ENCODE measurements at regions not wholly inside any gene's neighbourhood (a gene's known extent, or its start where the extent isn't known, plus 50 kb on each side); places are given as distances from the start of the nearest gene placed in this dataset.

DNA sequence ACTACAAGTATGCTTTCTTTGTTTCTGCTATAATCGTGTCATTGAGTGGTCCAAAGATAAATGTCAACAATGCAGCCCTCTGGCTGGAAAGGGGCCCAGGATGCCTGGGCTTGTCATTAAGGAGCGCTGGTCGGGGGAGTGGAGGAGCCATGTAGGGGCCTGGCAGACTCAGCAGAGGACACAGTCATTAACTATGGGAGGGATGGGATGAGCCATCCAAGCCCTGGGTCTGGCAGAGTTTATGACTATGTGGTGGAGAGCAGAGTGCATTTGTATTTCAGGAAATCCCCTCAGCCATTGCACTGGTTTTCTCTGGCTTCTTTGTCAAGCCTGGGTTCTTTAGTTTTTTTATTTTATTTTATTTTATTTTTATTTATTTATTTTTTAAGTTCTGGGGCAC is 243.1 kb downstream of the C12orf75 start:
- Histone ChIP-seq H3K9me3 (replicated peaks in 1 of 2; ENCODE audit: control insufficient read depth in 1 of 2, insufficient read depth in 1 of 2, low read length in 2 of 2) (no peaks in the 10 kb centered on the region), H4K20me1 (ENCODE audit: insufficient read depth, low read length) (no peaks in the 10 kb centered on the region), H3K4me2 (replicated peaks; ENCODE audit: extremely low read depth, low read length, poor library complexity, severe bottlenecking) (no peak overlapping the region), H3K27ac (ENCODE audit: low read depth in 1 of 2, low read length in 2 of 2) (no peak overlapping the region), H3K36me3 (replicated peaks in 1 of 2; ENCODE audit: control insufficient read depth in 1 of 2, insufficient read depth in 2 of 2, low read length in 2 of 2) (no peaks in the 10 kb centered on the region), H3K27me3 (ENCODE audit: control insufficient read depth in 2 of 2, insufficient read depth in 2 of 2, low read length in 2 of 2) (no peaks in the 10 kb centered on the region), H3K4me1 (ENCODE audit: control insufficient read depth in 1 of 2, insufficient read depth in 2 of 2, low read length in 2 of 2) (no peaks in the 10 kb centered on the region), H3K79me2 (ENCODE audit: insufficient read depth, low read length) (no peaks in the 10 kb centered on the region), H3K9ac (ENCODE audit: insufficient read depth, low read length, poor library complexity, severe bottlenecking) (no peak overlapping the region), H2AFZ (ENCODE audit: insufficient read depth, low read depth, low read length, poor library complexity, severe bottlenecking) (no peak overlapping the region), H3K4me3 (replicated peaks in 1 of 3; ENCODE audit: low read depth in 2 of 3, low read length in 3 of 3) (no peak overlapping the region)
- WGBS (ENCODE audit: insufficient coverage): 87% methylated on average over 3 of the region's 3 CpGs
- Mint-ChIP-seq H3K27me3 (ENCODE audit: low read depth in 3 of 3) (peaks cover 0 to 7% (median 2%) of the 10 kb centered on the region in 3 donors), H3K36me3 (no peaks in the 10 kb centered on the region), H3K4me1 (no peaks in the 10 kb centered on the region), H3K4me3 (no peak overlapping the region), H3K27ac (peak overlapping the region in 1 of 7 donors; percentile 3), H3K9me3 (peaks cover 1 to 5% (median 4%) of the 10 kb centered on the region in 7 donors)
- intact Hi-C loops (cut with micrococcal nuclease): no loop called here
- TF ChIP-seq, protein P1, sequence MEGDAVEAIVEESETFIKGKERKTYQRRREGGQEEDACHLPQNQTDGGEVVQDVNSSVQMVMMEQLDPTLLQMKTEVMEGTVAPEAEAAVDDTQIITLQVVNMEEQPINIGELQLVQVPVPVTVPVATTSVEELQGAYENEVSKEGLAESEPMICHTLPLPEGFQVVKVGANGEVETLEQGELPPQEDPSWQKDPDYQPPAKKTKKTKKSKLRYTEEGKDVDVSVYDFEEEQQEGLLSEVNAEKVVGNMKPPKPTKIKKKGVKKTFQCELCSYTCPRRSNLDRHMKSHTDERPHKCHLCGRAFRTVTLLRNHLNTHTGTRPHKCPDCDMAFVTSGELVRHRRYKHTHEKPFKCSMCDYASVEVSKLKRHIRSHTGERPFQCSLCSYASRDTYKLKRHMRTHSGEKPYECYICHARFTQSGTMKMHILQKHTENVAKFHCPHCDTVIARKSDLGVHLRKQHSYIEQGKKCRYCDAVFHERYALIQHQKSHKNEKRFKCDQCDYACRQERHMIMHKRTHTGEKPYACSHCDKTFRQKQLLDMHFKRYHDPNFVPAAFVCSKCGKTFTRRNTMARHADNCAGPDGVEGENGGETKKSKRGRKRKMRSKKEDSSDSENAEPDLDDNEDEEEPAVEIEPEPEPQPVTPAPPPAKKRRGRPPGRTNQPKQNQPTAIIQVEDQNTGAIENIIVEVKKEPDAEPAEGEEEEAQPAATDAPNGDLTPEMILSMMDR (IDR thresholded peaks at IDR 0.05): no peak
- no peak for DNase-seq

DNA sequence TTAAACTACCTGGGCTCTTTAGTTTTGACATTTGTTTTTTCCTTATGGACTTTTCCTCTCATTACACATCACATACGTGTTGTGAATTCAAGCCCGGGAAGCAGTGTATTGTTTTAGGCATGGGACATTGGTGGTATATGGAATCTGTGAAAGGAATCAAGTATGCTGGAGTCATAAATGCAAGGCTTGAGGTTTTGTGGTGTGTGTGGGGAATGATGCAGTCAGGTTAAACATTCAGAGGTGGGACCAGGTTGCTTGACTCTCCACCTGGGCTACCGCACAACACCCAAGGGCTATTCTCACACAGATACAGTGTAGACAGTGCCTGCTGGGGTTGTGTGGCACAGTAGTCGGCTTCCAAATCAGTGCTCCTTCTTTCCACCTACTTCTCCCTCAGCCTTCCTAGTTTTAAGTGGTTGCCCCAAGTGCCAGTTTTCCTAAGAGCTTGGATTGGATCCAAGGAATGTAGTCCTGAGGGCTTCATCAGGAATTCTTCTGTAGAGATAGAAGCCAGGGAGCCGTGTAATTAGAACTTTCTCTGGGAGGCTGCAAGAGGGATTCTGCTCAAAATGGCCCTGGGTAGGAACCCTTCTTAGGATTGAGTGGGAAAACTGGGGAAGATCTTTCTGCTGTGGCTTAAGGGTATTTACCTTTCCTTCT is 243.7 kb downstream of the C12orf75 start:
- Histone ChIP-seq H3K9ac (ENCODE audit: insufficient read depth, low read length, poor library complexity, severe bottlenecking) (no peak overlapping the region), H3K27ac (ENCODE audit: low read depth in 1 of 2, low read length in 2 of 2) (no peak overlapping the region), H3K27me3 (ENCODE audit: control insufficient read depth in 2 of 2, insufficient read depth in 2 of 2, low read length in 2 of 2) (no peaks in the 10 kb centered on the region), H3K9me3 (replicated peaks in 1 of 2; ENCODE audit: control insufficient read depth in 1 of 2, insufficient read depth in 1 of 2, low read length in 2 of 2) (no peaks in the 10 kb centered on the region), H2AFZ (ENCODE audit: insufficient read depth, low read depth, low read length, poor library complexity, severe bottlenecking) (no peak overlapping the region), H3K4me1 (ENCODE audit: control insufficient read depth in 1 of 2, insufficient read depth in 2 of 2, low read length in 2 of 2) (no peaks in the 10 kb centered on the region), H3K36me3 (replicated peaks in 1 of 2; ENCODE audit: control insufficient read depth in 1 of 2, insufficient read depth in 2 of 2, low read length in 2 of 2) (no peaks in the 10 kb centered on the region), H3K79me2 (ENCODE audit: insufficient read depth, low read length) (no peaks in the 10 kb centered on the region), H3K4me3 (replicated peaks in 1 of 3; ENCODE audit: low read depth in 2 of 3, low read length in 3 of 3) (no peak overlapping the region), H3K4me2 (replicated peaks; ENCODE audit: extremely low read depth, low read length, poor library complexity, severe bottlenecking) (no peak overlapping the region), H4K20me1 (ENCODE audit: insufficient read depth, low read length) (no peaks in the 10 kb centered on the region)
- TF ChIP-seq, protein P1 (IDR thresholded peaks at IDR 0.05): no peak
- peaks cover 0 to 7% (median 2%) of the 10 kb centered on the region in 3 donors for H3K27me3 Mint-ChIP-seq (ENCODE audit: low read depth in 3 of 3)
- H3K9me3 Mint-ChIP-seq: peaks cover 1 to 5% (median 4%) of the 10 kb centered on the region in 7 donors
- no peaks in the 10 kb centered on the region for H3K36me3 Mint-ChIP-seq
- H3K4me3 Mint-ChIP-seq: no peak overlapping the region
- no peak overlapping the region for H3K27ac Mint-ChIP-seq
- no peaks in the 10 kb centered on the region for H3K4me1 Mint-ChIP-seq
- 78% methylated on average over 2 of the region's 5 CpGs for WGBS (ENCODE audit: insufficient coverage)
- intact Hi-C loops (cut with micrococcal nuclease): no loop called here
- no peak for DNase-seq
